PFSK-1 (cell line): ENCODE measurements at regions not wholly inside any gene's neighbourhood (a gene's known extent, or its start where the extent isn't known, plus 50 kb on each side); places are given as distances from the start of the nearest gene placed in this dataset.

Source experiments
- POLR2AphosphoS5 ChIP-seq: IDR thresholded peaks from 2 replicates; pipeline ENCODE4 v1.6.1; 2012; ENCODE audit warnings: low read depth, mild to moderate bottlenecking, control low read depth, low read length, moderate library complexity
- REST ChIP-seq, 2 experiments: IDR thresholded peaks; 2 replicates each; pipeline versions ENCODE4 v1.6.1 to v1.8.0; 2011 to 2012; ENCODE audit warnings: low read depth in 2 of 2, low read length in 2 of 2, control low read depth in 1 of 2, inconsistent platforms in 1 of 2, mild to moderate bottlenecking in 1 of 2, moderate library complexity in 1 of 2; ENCODE audit not compliant: insufficient read depth in 1 of 2
- SIN3A ChIP-seq: IDR thresholded peaks from 2 replicates; pipeline ENCODE4 v1.6.1; 2012; ENCODE audit warnings: mild to moderate bottlenecking, low read length, moderate library complexity, borderline replicate concordance; ENCODE audit not compliant: insufficient read depth

- no peak for TF ChIP-seq POLR2AphosphoS5
- no peak for TF ChIP-seq REST (IDR thresholded peaks at IDR 0.05; ENCODE audit: insufficient read depth in 1 of 2, low read depth in 2 of 2, low read length in 2 of 2)
- no peak for TF ChIP-seq SIN3A
Observed at GRCh38 chr10:52499281-52499680, 185.2 kb downstream of the DKK1 start.
